GM12891 (cell line): ENCODE measurements at regions not wholly inside any gene's neighbourhood (a gene's known extent, or its start where the extent isn't known, plus 50 kb on each side); places are given as distances from the start of the nearest gene placed in this dataset.

Source experiments
- DNase-seq: peaks from one replicate; pipeline ENCODE4 v3.0.0; 2011; ENCODE audit warnings: low spot score; ENCODE audit not compliant: insufficient read length
- FAIRE-seq: peaks from 2 replicates; lab custom pipeline; 2011; peaks lifted over from hg19 to GRCh38; lab: Jason Lieb, UNC
- PAX5 ChIP-seq: IDR thresholded peaks from 2 replicates; pipeline ENCODE4 v1.6.1; 2011; ENCODE audit warnings: low read length, moderate library complexity, mild to moderate bottlenecking; ENCODE audit not compliant: insufficient read depth, severe bottlenecking
- POLR2A ChIP-seq: IDR thresholded peaks from 2 replicates; pipeline ENCODE4 v1.6.1; 2011; ENCODE audit warnings: low read depth, low read length, control low read depth
- POLR2AphosphoS5 ChIP-seq: IDR thresholded peaks from 2 replicates; pipeline ENCODE4 v1.6.1; 2011; ENCODE audit warnings: low read depth, low read length, control low read depth
- POU2F2 ChIP-seq: IDR thresholded peaks from 2 replicates; pipeline ENCODE4 v1.6.1; 2011; ENCODE audit warnings: low read depth, mild to moderate bottlenecking, control low read depth, low read length, moderate library complexity
- SPI1 ChIP-seq: IDR thresholded peaks from 2 replicates; pipeline ENCODE4 v1.6.1; 2011; ENCODE audit warnings: low read depth, low read length, control low read depth
- TAF1 ChIP-seq: IDR thresholded peaks from 2 replicates; pipeline ENCODE4 v1.6.1; 2011; ENCODE audit warnings: low read depth, low read length, control low read depth

- TF ChIP-seq SPI1 = no peak
- no peak for TF ChIP-seq PAX5
- no peak for TF ChIP-seq POLR2A
- TF ChIP-seq POLR2AphosphoS5 = no peak
- no peak for FAIRE-seq
- no peak for DNase-seq
Measured at GRCh38 chr9:13721481-13722235, 442.2 kb upstream of the MPDZ start.

- FAIRE-seq (no peak), DNase-seq (no peak)
- TF ChIP-seq POLR2A (no peak), TAF1 (no peak), PAX5 (no peak), SPI1 (no peak), POLR2AphosphoS5 (no peak), POU2F2 (no peak)
Measured at GRCh38 chr9:13719981-13720676, 440.6 kb upstream of the MPDZ start.

GRCh38 chr9:13719446-13719845, 440.0 kb upstream of the MPDZ start:
- DNase-seq (no peak), FAIRE-seq (no peak)
- no peak for TF ChIP-seq POU2F2
- TF ChIP-seq POLR2A = no peak
- TF ChIP-seq POLR2AphosphoS5 = no peak
- no peak for TF ChIP-seq PAX5
- no peak for TF ChIP-seq TAF1
- TF ChIP-seq SPI1 = no peak

GRCh38 chr9:13718539-13718938, 439.0 kb upstream of the MPDZ start:
- TF ChIP-seq POU2F2 (no peak), POLR2A (no peak), SPI1 (no peak), POLR2AphosphoS5 (no peak), TAF1 (no peak), PAX5 (no peak)
- no peak for FAIRE-seq
- DNase-seq = no peak

GRCh38 chr9:13718086-13718485, 438.6 kb upstream of the MPDZ start:
- FAIRE-seq (no peak), DNase-seq (no peak)
- no peak for TF ChIP-seq POU2F2
- TF ChIP-seq PAX5 = no peak
- no peak for TF ChIP-seq TAF1
- no peak for TF ChIP-seq POLR2A
- no peak for TF ChIP-seq SPI1
- TF ChIP-seq POLR2AphosphoS5 = no peak

- FAIRE-seq = no peak
- TF ChIP-seq PAX5 (no peak), POU2F2 (no peak), POLR2AphosphoS5 (no peak), POLR2A (no peak), SPI1 (no peak), TAF1 (no peak)
- no peak for DNase-seq
Measured at GRCh38 chr9:13717322-13718054, 438.0 kb upstream of the MPDZ start.

- TF ChIP-seq POLR2AphosphoS5 (no peak), POU2F2 (no peak), TAF1 (no peak), SPI1 (no peak), POLR2A (no peak), PAX5 (no peak)
- no peak for DNase-seq
- no peak for FAIRE-seq
Measured at GRCh38 chr9:13716601-13717321, 437.3 kb upstream of the MPDZ start.

- DNase-seq (no peak), FAIRE-seq (no peak)
- TF ChIP-seq POLR2A (no peak), PAX5 (no peak), POU2F2 (no peak), TAF1 (no peak), SPI1 (no peak), POLR2AphosphoS5 (no peak)
Measured at GRCh38 chr9:13716090-13716489, 436.6 kb upstream of the MPDZ start.
